GM19351 (cell line): ENCODE measurements at regions not wholly inside any gene's neighbourhood (a gene's known extent, or its start where the extent isn't known, plus 50 kb on each side); places are given as distances from the start of the nearest gene placed in this dataset.
A peak's percentile ranks its signal among the peaks of the same experiment; 100 is the strongest.

Source experiments
- ATAC-seq: cut with Tn5 transposase; IDR thresholded peaks from one replicate; pipeline ENCODE4 v1.9.1; 2021; ENCODE audit warnings: mild to moderate bottlenecking, moderate library complexity; ENCODE audit not compliant: unreplicated experiment

GRCh38 chr1:214923278-214923915, 159.1 kb upstream of the KCNK2 start:
- ATAC-seq: peak; percentile 45

- ATAC-seq: no peak
Measured at GRCh38 chr1:214927796-214928195, 154.7 kb upstream of the KCNK2 start.

GRCh38 chr1:214928574-214928973, 154.0 kb upstream of the KCNK2 start:
- ATAC-seq: no peak

- ATAC-seq: no peak
Measured at GRCh38 chr1:214933375-214933774, 149.2 kb upstream of the KCNK2 start.

- no peak for ATAC-seq
Measured at GRCh38 chr1:214934045-214934444, 148.5 kb upstream of the KCNK2 start.

- ATAC-seq: no peak
Measured at GRCh38 chr1:214935258-214935657, 147.3 kb upstream of the KCNK2 start.

- ATAC-seq: no peak
Measured at GRCh38 chr1:214939180-214939579, 143.4 kb upstream of the KCNK2 start.

- no peak for ATAC-seq
Measured at GRCh38 chr1:214941061-214941460, 141.5 kb upstream of the KCNK2 start.

GRCh38 chr1:214943054-214943453, 139.5 kb upstream of the KCNK2 start:
- no peak for ATAC-seq

- no peak for ATAC-seq
Measured at GRCh38 chr1:214946615-214947014, 135.9 kb upstream of the KCNK2 start.

- ATAC-seq: no peak
Measured at GRCh38 chr1:214952648-214953047, 129.9 kb upstream of the KCNK2 start.

- no peak for ATAC-seq
Measured at GRCh38 chr1:214953901-214954616, 128.5 kb upstream of the KCNK2 start.

GRCh38 chr1:214954617-214954949, 128.0 kb upstream of the KCNK2 start:
- no peak for ATAC-seq

GRCh38 chr1:214957330-214958137, 125.0 kb upstream of the KCNK2 start:
- no peak for ATAC-seq

GRCh38 chr1:214958486-214958885, 124.1 kb upstream of the KCNK2 start:
- ATAC-seq: no peak

GRCh38 chr1:214966346-214966745, 116.2 kb upstream of the KCNK2 start:
- no peak for ATAC-seq

GRCh38 chr1:214967865-214968575, 114.5 kb upstream of the KCNK2 start:
- ATAC-seq: no peak

GRCh38 chr1:214970016-214970415, 112.5 kb upstream of the KCNK2 start:
- ATAC-seq: no peak

- no peak for ATAC-seq
Measured at GRCh38 chr1:214971071-214971470, 111.5 kb upstream of the KCNK2 start.

GRCh38 chr1:214974002-214974401, 108.5 kb upstream of the KCNK2 start:
- no peak for ATAC-seq

- no peak for ATAC-seq
Measured at GRCh38 chr1:214976665-214977064, 105.9 kb upstream of the KCNK2 start.
